Activated CD8-positive, alpha-beta T cell treated with anti-CD3 and anti-CD28 coated beads for 36 hours (primary cell): ENCODE measurements at regions not wholly inside any gene's neighbourhood (a gene's known extent, or its start where the extent isn't known, plus 50 kb on each side); places are given as distances from the start of the nearest gene placed in this dataset.
A peak's percentile ranks its signal among the peaks of the same experiment; 100 is the strongest.

Experiments
- ATAC-seq: fragments of 200-7000 bp; cut with Tn5 transposase; one replicate; pipeline ENCODE4 v1.10.0; 2021; ENCODE audit warnings: mild to moderate bottlenecking, moderate library complexity
- CTCF ChIA-PET: fragments of 350-600 bp; sonication (Branson Sonifier 250); formaldehyde crosslinking; loops from one replicate; lab custom pipeline; 2021; ENCODE audit warnings: antibody characterized with exemption; lab: Charles Lee
- POLR2A ChIA-PET: fragments of 350-600 bp; sonication (Branson Sonifier 250); formaldehyde crosslinking; loops from one replicate; lab custom pipeline; 2021; ENCODE audit warnings: antibody characterized with exemption; lab: Charles Lee
- DNase-seq: peaks from one replicate; pipeline ENCODE4 v3.0.0-alpha.2; 2020
- H3K27ac Mint-ChIP-seq: one replicate; pipeline ENCODE4 v1.8.0; 2021; ENCODE audit warnings: mild to moderate bottlenecking, mixed read lengths
- H3K27me3 Mint-ChIP-seq: one replicate; pipeline ENCODE4 v1.8.0; 2021; ENCODE audit warnings: mixed read lengths
- H3K36me3 Mint-ChIP-seq: one replicate; pipeline ENCODE4 v1.8.0; 2021; ENCODE audit warnings: low read depth, mixed read lengths
- H3K4me1 Mint-ChIP-seq: one replicate; pipeline ENCODE4 v1.8.0; 2021; ENCODE audit warnings: low read depth, mixed read lengths
- H3K4me3 Mint-ChIP-seq: one replicate; pipeline ENCODE4 v1.8.0; 2021; ENCODE audit warnings: mild to moderate bottlenecking, moderate library complexity, mixed read lengths
- H3K9me3 Mint-ChIP-seq: one replicate; pipeline ENCODE4 v1.8.0; 2021; ENCODE audit warnings: mixed read lengths
- intact Hi-C: fragments of 100-400 bp; cut with micrococcal nuclease; formaldehyde crosslinking; loops from one replicate; pipeline ENCODE4 v1.10.0; 2022
- TF ChIP-seq, protein P1 (sequence below): fragments of 200-600 bp; IDR thresholded peaks from one replicate; pipeline ENCODE4 v1.8.0; 2022; ENCODE audit warnings: antibody characterized with exemption, mild to moderate bottlenecking

DNA sequence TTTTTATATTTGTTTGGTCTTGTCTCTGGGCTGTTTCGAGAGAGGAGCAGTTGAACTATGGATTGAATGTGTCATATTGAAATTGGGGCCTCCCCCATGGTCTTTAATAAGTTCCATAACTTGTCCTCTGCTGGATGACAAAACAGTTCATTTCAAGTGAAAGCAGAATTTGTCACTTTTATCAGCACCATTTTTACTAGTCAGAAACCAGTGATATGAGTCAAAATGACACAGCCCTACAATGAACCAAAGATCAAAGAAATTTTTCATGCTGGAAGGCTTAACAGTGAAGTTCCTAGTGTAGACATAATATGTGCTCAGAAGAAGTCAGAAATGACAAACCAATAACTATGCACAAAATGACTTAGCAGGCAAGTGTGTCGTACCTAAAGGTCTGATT lies 133.6 kb upstream of the VWC2 start:
- POLR2A ChIA-PET, result no interaction called here
- peak; percentile 53 for ATAC-seq

GRCh38 chr7:49643321-49643720 lies 130.1 kb upstream of the VWC2 start:
- intact Hi-C loops, result no loop called here
- TF ChIP-seq, protein P1, sequence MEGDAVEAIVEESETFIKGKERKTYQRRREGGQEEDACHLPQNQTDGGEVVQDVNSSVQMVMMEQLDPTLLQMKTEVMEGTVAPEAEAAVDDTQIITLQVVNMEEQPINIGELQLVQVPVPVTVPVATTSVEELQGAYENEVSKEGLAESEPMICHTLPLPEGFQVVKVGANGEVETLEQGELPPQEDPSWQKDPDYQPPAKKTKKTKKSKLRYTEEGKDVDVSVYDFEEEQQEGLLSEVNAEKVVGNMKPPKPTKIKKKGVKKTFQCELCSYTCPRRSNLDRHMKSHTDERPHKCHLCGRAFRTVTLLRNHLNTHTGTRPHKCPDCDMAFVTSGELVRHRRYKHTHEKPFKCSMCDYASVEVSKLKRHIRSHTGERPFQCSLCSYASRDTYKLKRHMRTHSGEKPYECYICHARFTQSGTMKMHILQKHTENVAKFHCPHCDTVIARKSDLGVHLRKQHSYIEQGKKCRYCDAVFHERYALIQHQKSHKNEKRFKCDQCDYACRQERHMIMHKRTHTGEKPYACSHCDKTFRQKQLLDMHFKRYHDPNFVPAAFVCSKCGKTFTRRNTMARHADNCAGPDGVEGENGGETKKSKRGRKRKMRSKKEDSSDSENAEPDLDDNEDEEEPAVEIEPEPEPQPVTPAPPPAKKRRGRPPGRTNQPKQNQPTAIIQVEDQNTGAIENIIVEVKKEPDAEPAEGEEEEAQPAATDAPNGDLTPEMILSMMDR, result no peak
- H3K27ac Mint-ChIP-seq, result no peak overlapping the region
- ChIA-PET POLR2A (no interaction called here), CTCF (no interaction called here)
- no peak for DNase-seq
- no peaks in the 10 kb centered on the region for H3K36me3 Mint-ChIP-seq
- H3K27me3 Mint-ChIP-seq, result no peaks in the 10 kb centered on the region
- ATAC-seq, result no peak
- H3K4me3 Mint-ChIP-seq, result no peak overlapping the region
- H3K4me1 Mint-ChIP-seq, result no peaks in the 10 kb centered on the region
- H3K9me3 Mint-ChIP-seq, result peaks cover 3% of the 10 kb centered on the region

More for the DNA sequence above, 133.6 kb upstream of the VWC2 start:
- Mint-ChIP-seq H3K4me3 (no peak overlapping the region), H3K27me3 (no peaks in the 10 kb centered on the region), H3K4me1 (no peaks in the 10 kb centered on the region), H3K36me3 (no peaks in the 10 kb centered on the region), H3K27ac (no peak overlapping the region), H3K9me3 (peaks cover 2% of the 10 kb centered on the region)
- CTCF ChIA-PET, result no interaction called here
- TF ChIP-seq, protein P1, result no peak
- intact Hi-C loops, result no loop called here
- no peak for DNase-seq

- CTCF ChIA-PET, result no interaction called here
- no peak overlapping the region for H3K27ac Mint-ChIP-seq
- TF ChIP-seq, protein P1, result no peak
- DNase-seq (no peak), ATAC-seq (no peak)
- no peaks in the 10 kb centered on the region for H3K36me3 Mint-ChIP-seq
- no peaks in the 10 kb centered on the region for H3K27me3 Mint-ChIP-seq
- intact Hi-C loops, result no loop called here
- POLR2A ChIA-PET, result no interaction called here
- H3K4me3 Mint-ChIP-seq, result no peak overlapping the region
- peaks cover 3% of the 10 kb centered on the region for H3K9me3 Mint-ChIP-seq
- H3K4me1 Mint-ChIP-seq, result no peaks in the 10 kb centered on the region
These were observed 129.7 kb upstream of the VWC2 start for GRCh38 chr7:49643736-49644135.

GRCh38 chr7:49644396-49645166 lies 128.9 kb upstream of the VWC2 start:
- Mint-ChIP-seq H3K9me3 (peaks cover 3% of the 10 kb centered on the region), H3K4me1 (no peaks in the 10 kb centered on the region), H3K4me3 (no peak overlapping the region), H3K36me3 (no peaks in the 10 kb centered on the region), H3K27me3 (no peaks in the 10 kb centered on the region), H3K27ac (no peak overlapping the region)
- DNase-seq (no peak), ATAC-seq (no peak)
- POLR2A ChIA-PET, result interaction anchor here (0.6 kb wide), 1 partner anchor 125 kb away, joined by 3 read pairs; no protein-coding TSS in a partner anchor
- CTCF ChIA-PET, result no interaction called here
- intact Hi-C loops, result no loop called here
- TF ChIP-seq, protein P1, result no peak

DNA sequence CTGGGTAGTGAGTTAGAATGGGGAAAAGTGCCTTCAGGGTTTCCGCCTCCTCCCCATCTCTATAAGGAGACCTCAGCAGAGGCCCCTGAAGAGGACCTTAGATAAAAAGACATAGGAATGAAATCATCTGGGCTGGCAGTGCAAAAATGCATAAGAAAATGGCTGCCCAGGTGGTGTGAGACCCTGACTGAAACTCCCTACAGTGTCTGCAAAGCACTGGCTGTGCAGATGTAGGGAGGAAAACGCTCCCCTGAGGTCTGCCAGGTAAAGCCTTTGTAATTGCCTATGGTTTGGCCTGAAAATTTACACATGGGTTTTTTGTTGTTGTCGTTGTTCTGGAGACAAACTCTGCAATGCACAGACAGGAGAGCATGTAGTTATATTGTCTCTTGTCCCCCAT lies 128.1 kb upstream of the VWC2 start:
- CTCF ChIA-PET, result interaction anchor here (1.0 kb wide), 1 partner anchor 11 kb away, joined by 3 read pairs; no protein-coding TSS in a partner anchor
- no peaks in the 10 kb centered on the region for H3K4me1 Mint-ChIP-seq
- TF ChIP-seq, protein P1, result no peak
- intact Hi-C loops, result no loop called here
- POLR2A ChIA-PET, result no interaction called here
- no peak overlapping the region for H3K4me3 Mint-ChIP-seq
- H3K27me3 Mint-ChIP-seq, result no peaks in the 10 kb centered on the region
- H3K36me3 Mint-ChIP-seq, result no peaks in the 10 kb centered on the region
- peaks cover 3% of the 10 kb centered on the region for H3K9me3 Mint-ChIP-seq
- H3K27ac Mint-ChIP-seq, result no peak overlapping the region
- ATAC-seq (no peak), DNase-seq (no peak)
